NCI-H524 treated with DMSO at 0.1 percent for 48 hours (cell line): ENCODE measurements at regions not wholly inside any gene's neighbourhood (a gene's known extent, or its start where the extent isn't known, plus 50 kb on each side); places are given as distances from the start of the nearest gene placed in this dataset.

ENCODE experiments used
- DNase-seq: peaks from one replicate; lab custom pipeline; 2025; lab: John Stamatoyannopoulos, UW

DNA sequence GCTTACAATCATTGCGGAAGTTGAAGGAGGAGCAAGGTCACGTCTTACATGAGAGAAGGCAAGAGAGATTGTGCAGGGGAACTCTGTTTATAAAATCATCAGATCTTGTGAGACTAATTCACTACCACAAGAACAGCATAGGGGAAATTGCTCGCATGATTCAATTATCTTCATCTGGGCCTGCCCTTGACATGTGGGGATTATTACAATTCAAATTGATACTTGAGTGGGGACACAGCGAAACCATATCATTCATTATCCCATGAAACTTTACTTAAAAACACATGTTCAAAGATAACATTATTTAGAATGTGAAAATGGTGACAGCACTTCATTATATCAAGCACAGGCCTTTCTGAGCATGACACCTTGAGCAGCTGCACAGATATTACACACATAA lies 1087.8 kb downstream of the C4orf33 start:
- no peak for DNase-seq

DNA sequence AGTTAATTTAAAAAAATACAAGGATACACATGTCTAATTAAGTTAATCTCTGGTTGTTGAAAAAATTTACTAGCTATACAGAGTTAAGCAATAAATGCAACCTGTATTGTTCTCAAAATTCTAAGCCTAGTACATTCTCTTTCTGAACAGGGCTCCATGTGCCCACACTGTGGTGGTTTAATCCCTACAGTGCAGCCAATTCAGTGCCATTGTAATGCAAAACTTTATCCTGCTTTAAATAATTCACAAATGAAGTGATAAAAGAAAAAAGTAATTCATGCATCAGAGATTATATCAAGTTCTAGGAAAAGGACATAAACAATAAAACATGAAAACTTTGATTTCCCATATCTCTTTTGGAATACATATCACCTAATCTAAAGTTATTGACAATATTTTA lies 1089.2 kb downstream of the C4orf33 start:
- DNase-seq = no peak

DNA sequence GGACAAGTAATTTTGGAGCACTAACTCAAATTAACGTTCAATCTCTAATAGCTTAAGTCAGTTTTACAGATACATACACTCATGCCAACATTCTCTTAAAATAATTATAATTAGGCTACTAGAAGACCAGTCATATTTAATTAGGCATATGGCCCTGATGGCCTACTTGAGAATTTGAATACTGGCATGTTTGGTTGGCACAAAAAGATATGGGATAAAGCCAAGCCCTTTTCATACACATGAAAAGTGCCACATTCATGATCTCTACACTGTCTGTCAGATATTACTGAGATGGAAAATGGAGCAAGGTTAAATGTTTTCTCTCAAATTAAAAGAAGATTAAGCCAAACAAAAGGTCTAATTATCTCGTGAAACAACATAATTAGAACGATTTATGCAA lies 1091.0 kb downstream of the C4orf33 start:
- DNase-seq = no peak

DNA sequence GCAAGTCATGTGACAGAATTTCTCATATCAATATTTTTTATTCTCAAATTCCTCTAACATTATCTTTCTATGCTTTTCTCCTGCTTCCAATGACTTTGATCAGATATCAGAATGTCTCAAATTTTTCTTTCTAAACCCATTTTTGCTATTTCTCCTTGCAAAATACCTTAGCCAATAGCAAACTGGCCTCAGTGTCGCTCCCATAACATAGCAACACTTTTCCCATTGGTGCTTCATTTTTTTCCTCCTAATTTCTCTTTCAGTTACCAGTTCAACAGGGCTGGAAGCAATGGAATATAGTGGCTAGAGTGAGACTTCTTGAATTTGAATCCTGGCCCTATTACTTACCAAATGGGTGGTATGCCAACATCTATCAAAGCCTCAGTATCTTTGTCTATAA lies 1091.6 kb downstream of the C4orf33 start:
- DNase-seq = no peak

DNA sequence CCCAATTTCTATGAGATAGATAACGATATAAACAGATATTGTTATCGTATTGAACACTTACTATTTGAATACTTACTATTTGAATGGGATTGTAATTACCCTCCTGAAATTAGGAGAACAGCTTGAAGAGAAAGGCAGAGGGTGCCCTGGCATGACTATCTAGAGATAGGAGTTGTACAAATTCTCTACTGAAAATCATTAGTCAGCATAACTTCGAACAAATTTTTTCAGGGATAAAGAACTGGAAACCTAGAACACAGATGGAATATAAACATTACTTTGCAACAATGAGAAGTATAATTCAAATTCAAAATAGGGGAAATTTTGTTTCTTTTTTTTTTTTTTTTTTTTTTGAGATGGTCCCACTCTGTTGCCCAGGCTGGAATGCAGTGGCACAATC lies 1096.8 kb downstream of the C4orf33 start:
- no peak for DNase-seq

DNA sequence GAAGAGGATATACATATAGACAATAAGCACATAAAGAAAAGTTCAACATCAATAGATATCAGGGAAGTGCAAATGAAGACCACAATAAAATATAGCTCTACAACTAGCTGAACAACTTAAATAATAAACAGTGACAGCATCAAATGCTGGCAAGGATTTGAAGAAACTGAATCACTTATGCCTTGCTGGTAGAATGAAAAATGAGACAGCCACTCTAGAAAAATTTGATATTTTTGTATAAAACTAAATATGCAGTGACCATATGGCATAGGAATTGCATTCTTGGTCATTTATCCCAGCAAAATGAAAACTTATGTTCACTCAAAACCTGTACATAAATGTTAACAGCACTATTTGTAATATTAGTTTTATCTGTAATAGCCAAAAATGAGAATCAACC lies 1102.0 kb downstream of the C4orf33 start:
- DNase-seq = no peak

DNA sequence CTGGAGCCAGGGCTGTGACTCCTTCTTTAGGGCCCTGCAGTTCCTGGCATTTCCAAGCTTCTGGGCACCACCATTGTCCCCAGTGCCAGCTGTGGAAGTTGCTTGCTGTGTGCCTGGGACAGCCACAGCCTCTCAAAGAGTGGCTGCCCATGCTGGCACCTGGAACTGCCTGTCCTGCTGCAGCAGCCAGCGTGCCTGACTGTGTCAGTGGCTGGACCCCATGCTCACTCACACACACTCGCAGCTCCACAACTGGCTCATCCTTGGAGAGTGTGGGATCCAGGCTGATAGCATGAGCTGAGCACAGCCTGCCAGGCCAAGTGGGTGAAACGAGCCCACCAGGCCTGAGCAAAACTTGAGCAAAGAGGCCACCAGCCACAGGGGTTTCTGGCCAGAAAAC lies 1107.6 kb downstream of the C4orf33 start:
- DNase-seq = no peak

DNA sequence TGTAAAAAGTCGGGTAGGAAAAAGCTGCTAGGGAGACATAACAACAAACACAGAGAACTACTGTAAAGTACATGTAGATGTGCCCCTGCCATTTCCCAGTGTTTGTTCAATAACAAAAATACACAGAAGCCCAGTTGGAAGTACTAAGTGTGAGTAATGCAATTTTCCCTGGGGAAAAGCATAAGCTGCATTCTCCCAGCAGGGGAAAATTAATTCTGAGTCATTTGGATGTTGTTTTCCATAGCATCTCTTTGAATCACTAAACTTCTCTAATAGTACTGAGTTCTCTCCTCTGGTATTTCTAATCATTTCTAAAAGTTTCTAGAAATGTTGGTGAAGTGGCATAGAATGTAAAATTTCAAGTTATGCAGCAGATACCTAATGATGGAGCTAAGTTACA lies 1114.9 kb downstream of the C4orf33 start:
- no peak for DNase-seq

DNA sequence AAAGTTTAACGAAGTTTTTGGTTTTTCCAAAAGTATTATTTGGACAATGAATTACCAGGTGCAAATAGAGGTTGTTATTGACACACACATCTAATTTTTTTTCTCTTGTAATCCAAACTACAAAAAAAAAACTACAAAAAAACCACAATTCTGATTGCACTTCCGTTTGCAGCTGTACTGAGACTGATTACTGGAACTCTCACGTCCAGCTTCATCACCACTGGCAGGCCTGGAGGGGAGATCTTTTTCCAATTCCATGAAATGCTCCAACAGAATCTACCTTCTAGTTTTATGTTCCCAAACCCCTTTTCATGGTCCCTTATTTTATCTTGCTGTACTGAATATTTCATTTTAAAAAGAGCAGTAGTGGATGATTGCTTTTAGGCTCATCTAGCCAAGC lies 1118.3 kb downstream of the C4orf33 start:
- DNase-seq = no peak

DNA sequence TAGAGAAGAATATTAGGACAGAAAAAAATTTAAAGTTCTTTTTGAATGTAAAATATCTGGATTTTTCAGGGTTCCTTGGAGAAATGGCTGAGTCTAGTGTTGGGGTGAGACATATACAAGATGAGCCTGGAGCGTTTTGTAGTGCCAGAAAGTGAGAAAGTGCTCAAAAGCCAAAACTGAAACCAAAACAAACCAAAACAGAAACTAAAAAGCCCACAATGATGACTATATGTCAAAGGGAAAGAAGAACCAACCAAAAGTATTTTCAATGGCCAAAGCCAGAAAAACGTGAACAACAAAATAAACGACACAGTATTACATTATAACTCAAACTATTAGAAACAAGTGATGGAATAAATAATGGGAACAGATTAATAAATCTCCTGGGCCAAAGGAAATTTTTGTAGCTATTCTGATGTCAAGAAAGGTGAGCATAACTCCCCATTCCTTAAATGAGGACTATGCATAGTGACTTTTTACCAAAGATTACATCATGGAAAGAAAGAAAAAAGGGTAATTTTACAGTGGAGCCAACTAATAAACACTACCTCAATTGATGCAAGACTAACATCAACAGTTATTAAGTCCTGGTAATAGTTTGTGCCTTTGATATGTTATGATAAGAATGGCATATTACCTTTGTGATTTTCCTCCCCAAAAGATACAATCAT lies 1137.6 kb downstream of the C4orf33 start:
- DNase-seq = no peak

DNA sequence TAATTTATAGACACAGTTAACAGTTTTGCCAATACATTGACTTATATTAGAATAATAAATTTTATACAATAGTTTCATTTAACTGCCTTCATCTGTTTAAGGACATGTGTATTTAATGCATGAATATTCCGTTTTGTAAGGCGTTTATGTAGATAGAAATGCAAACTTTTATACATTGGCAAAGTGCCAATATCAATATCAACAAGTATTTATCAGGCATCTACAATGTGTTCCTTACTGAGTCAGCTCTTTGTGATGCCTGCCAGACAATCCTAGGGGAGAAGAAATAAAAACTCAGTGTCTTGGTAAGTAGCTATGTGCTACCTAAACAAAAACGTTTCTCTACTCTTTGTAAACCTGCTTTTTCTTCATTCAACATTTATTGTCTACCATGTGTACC lies 1142.2 kb downstream of the C4orf33 start:
- DNase-seq = no peak

DNA sequence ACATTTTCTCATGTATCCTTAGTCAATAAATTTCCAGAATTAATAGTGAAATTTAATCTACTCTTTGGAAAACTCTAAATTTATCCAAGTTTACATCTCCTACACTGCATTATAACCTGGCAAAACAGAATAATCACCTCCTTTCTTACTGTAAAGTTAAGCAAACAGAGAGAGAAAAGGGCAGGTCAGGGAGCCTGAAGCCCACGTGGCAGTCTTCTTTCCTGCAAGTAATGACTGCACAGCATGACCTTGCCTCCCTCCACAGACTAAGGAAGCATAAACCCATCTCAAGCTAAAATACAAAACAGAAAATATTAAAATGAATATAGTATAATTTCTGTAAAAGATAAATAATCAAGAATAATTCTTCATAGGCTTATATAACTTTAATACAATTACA lies 1153.0 kb downstream of the C4orf33 start:
- no peak for DNase-seq

DNA sequence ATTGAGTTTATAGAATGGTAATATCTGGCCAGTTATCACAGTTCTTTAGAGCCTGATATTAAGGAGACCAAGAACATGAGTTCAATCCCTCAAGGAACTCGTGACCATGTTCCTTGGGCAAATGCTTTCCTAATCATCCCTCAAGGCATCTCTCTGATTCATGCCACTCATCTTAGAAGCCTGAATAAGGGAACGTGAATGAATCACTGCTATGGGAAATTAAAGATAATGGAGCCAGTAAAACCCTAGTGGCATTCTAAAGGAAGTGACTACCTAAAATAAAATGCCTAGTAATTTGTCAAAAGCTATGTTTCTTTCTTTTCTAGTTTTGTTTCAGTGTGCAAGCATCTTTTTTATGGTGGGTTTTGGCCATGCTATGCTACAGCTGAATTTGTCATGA lies 1161.3 kb downstream of the C4orf33 start:
- DNase-seq = no peak

DNA sequence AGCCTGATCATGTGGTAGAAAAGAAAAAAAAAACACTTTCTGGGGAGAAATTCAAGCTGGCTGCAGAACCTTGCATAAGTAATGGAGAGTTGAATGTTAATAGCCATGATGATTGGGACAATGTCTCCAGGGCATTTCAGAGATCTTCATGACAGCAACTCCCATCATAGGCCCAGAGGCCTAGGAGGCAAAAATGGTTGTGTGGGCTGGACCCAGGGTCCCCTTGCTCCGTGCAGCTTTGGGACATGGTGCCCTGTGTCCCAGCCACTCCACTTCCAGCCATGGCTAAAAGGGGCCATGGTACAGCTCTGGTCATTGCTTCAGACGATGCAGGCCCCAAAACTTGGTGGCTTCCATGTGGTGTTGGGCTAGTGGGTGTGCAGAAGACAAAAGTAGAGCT lies 1170.9 kb downstream of the C4orf33 start:
- DNase-seq = no peak

DNA sequence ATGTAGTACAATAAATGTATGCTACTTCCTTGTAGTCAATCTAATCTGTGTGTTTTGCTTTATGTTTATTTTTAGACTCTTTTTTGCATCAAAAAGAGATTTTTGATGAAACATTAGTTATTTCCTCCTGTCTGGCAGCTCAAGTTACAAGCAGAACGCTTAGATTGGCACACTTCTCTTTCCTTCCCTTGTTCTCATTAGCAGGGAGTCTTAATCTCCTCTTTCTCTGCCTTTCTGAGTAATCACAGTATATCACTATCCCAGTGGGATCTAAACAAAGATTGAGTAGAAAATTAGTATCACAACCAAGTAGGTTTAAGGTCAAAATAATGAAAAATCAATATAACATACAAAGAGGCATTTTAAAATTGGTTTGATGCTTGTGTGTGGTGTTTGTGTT lies 1192.6 kb downstream of the C4orf33 start:
- no peak for DNase-seq

DNA sequence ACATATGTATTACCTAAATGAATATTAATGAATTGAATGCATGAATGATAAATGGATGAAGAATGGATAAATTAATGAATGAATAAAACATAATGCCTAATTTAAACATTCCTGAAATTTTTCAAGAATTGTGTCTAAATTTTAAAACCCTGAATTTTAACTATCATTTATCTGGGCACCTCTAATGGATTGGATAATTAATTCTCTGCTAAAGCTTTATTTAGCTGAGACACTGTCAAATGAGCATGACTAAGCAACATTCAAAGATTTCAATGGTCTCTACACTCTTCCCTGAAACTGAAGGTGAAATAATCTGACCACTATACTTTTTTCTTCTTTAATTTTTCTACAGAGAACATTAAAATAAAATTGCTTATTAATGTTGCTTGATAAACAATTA lies 1197.7 kb downstream of the C4orf33 start:
- no peak for DNase-seq

DNA sequence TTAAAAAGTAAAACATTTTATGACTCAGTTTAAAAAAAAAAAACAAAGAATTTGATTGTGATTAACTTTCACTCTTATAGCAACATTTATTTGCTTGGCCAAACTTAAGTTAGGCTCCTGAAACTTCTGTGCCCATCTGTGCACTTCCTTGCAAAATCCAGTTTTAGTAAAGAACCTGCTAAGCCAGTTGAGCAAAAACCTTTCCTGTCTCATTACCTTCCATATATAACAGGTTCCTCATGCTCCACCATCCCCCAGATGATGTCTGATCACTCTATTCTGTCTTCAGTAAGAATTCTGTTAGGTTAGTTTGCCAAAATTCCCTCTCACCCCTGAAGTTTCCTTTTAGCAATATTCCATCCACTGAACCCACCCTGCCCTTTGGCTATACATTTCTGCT lies 1200.5 kb downstream of the C4orf33 start:
- DNase-seq = no peak

DNA sequence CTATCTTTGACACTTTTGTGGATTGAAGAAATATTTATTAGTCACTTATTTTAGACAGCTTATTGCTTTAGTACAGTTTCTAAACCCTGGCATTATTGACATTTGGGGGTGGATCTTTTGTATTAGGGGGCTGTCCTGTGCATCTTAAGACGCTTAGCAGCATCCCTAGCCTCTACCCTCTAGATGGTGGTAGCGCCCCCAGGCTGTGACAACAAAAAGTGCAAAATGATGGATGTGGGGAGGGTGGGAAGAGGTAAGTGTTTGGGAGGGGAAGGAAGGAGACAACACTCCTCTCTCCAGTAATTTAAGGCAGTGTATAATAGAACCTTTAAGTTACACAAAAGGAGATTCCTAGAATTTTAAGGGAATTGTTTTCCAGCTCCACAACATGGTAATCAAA lies 1210.6 kb downstream of the C4orf33 start:
- no peak for DNase-seq

DNA sequence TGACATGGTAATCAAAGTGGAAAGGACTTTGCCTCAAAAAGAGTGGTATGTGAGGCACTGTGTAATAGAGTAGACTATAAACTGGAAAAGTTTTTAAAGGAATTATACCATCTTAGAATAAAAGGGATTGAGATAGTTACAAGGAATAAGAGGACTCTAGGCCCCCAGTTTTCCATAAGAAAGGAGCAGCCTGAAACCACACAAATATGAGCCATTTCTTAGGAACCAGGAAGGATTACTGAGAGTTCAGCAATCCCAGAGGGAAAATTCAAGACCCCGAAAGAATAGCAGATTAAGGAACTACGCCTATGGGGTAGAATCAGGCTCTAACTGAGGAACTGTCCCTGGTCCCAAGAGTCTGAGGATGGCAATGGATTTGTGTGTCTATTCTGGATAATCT lies 1213.3 kb downstream of the C4orf33 start:
- no peak for DNase-seq

DNA sequence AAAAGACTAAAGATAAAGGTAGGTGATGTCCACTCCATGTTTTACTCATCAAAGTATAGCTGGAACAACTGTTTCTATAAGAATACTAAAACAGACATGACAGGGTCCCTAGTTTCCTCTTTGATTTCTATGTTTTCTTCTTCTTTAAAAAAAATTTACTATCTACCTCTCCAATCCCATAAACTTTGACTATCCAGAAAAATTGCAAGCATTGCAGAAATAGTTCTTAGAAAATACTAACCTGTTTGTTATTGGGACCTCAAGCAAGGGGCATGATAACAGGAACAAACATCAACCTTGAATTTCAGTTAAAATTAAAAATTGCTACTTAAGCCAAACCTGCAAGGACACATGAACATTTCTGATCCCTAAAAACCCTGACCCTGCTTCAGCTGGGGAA lies 1226.5 kb downstream of the C4orf33 start:
- DNase-seq = no peak

DNA sequence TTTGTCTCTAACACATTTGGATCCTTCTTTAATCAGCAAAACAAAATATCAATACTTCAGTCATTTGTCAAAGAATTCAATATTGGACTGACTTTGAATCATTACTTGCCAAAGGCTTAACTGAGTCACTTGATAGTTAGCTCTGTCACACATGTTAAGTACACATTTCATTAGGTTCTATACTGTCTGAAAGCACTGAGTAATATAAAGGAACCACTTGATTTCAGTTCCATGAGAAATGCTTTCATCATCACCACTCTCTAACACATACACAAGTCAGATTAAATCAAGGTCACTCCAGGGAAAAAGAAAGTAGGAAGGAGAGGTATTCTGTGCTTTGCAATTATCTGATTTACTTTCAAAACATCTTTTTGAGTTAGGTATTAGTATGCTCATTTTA lies 1233.1 kb downstream of the C4orf33 start:
- no peak for DNase-seq

DNA sequence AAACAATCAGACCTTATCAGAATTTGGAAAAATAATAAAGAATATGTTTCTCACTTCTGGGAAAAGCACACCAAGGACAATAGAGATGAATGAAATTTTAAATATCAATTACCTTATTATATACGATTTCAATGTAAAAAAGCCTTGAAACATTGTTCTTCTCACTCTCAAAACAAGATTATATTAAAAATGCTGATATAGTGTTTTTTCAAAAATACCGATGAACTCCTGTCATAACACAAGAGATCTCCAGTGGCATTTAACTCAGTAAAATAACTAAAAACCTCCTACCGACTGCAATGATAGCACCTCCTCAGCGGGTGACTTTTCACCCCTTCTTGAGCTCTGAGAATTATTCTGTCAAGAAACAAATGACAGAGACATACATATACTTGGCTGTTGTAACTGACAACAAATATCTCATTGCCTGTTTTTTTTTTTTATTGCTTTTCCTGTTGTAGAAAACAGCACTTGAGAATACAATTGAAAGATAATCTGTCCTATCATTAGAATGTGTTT lies 1237.3 kb downstream of the C4orf33 start:
- no peak for DNase-seq

DNA sequence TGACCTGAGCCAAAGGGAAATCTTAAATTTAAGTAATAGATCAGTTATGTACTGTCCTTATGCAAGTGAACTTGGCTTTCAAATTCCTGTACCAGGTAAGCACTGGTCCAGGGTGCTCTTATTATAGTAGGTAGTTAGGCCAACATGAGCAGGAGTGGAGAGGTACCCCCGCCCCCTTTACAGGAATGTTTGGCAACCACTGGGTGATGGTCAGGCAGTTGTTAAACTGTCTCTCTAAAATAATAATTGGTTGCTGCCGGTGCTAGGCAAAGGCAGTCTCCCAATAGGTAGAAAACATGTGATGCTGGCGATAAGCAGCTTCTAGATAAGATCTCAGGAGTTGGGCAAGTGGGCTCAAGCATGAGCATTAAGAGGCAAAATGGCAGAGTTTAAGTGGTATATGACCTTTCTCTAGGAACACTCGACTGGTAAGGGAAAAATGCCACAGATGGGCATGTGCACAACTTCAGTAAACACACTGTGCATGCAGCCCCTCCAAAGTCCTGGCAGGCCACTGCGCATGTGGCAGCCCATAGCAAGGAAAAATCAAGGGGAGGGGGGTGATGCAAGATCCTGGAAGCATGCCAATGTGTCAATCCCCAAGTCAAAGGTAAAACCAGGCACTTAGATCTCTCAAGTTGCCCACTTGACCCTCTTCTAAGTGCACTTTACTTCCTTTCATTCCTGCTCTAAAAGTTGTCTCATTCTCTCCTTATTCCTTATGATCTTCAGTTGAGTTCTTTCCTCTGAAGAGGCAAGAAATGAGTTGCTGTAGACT lies 1239.7 kb downstream of the C4orf33 start:
- DNase-seq = no peak
